ENCODE measurements at regions not wholly inside any gene's neighbourhood (a gene's known extent, or its start where the extent isn't known, plus 50 kb on each side); places are given as distances from the start of the nearest gene placed in this dataset.
A peak's percentile ranks its signal among the peaks of the same experiment; 100 is the strongest.

DNA sequence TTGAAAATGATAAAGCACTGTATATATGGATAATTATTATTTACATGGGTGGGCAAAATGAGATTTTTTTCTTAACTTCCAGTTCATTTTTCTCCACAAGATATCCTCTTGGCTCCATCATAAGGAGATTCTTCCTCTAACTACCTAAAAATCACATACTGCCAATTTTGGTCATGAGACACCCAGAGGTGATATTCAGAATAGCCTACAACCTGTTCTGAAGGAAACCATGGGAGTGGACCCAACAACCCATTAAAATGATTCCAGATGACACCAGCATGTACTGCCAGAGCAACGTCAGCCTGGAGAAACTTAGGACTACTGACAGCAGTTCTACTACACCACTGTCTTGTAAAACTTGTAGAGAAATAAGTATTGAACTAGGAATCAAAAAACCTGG is 136.3 kb upstream of the TMPO start:
- TF ChIP-seq CTCF (conservative IDR thresholded peaks at IDR 0.05) = peak; percentile 45

DNA sequence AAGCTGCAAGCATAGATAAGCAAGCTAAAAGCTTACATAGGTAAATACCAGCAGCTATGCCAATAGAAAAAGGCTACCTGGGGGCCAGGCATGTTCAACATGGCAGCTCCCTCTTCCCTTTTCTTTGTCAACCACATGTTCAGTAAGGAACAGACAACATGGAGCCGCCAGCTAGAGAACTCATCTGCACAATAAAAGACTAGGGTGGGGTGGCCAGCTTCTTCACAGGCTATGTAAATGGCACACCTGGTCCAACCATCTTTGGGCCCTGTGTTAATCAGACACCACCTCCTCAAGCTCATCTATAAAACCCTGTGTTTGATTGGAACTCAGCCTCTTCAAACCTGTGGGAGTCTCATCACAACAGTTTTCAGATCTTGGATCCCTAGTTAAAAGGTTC is 129.7 kb upstream of the TMPO start:
- TF ChIP-seq CTCF (conservative IDR thresholded peaks at IDR 0.05) = no peak
- H3K27ac ChIP-seq = no peak overlapping the region

More for the DNA sequence above, 136.3 kb upstream of the TMPO start:
- H3K27ac ChIP-seq = no peak overlapping the region

DNA sequence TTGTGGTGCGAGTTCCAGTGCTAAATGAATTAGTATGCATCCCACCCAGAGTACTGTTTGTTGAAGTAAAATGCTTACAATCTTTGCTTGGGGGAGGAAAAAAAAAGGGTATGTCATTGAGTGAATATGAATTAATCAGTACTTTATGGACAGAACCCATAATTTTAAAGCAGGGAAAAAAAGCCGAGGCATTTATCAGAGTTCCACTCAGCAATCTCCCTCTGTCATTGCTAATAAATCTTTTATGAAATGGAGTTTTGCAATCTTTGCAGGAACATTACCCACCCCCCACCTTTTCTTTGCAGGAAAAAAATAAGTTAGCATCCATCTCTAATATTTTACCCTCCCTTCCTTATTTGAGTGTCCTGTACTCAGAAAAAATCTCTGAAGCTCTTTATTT is 127.9 kb upstream of the TMPO start:
- no peak overlapping the region for H3K27ac ChIP-seq
- no peak for TF ChIP-seq CTCF (conservative IDR thresholded peaks at IDR 0.05)

GRCh38 chr12:98388126-98388525 is 127.3 kb upstream of the TMPO start:
- no peak for TF ChIP-seq CTCF (conservative IDR thresholded peaks at IDR 0.05)
- H3K27ac ChIP-seq = no peak overlapping the region

DNA sequence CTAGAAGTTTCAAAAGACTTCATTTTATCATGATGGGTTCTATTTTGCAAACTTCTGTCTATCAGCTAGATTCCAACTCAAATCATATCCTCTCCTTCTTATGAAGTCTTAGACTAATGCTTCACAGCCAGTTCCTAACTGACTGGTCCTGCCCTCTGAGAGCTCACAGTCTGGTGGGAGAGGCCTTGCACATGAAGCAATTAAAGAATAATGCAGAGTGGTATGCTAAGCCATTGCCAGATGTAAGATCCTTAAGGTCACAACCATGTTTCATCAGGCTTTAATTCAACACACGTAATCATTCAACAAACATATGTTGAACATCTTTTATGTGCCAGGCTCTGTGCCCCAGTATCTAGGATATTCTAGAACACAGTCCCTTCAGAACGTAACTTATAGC is 125.8 kb upstream of the TMPO start:
- no peak overlapping the region for H3K27ac ChIP-seq
- no peak for TF ChIP-seq CTCF (conservative IDR thresholded peaks at IDR 0.05)

- peak overlapping the region; percentile 52 for H3K27ac ChIP-seq
- TF ChIP-seq CTCF (conservative IDR thresholded peaks at IDR 0.05) = peak; percentile 94
These were observed 117.9 kb upstream of the TMPO start for GRCh38 chr12:98397323-98398105.

GRCh38 chr12:98399532-98399931 is 115.9 kb upstream of the TMPO start:
- TF ChIP-seq CTCF (conservative IDR thresholded peaks at IDR 0.05) = no peak
- no peak overlapping the region for H3K27ac ChIP-seq
